Dermis blood vessel endothelial cell (primary cell): ENCODE measurements at regions not wholly inside any gene's neighbourhood (a gene's known extent, or its start where the extent isn't known, plus 50 kb on each side); places are given as distances from the start of the nearest gene placed in this dataset.
A peak's percentile ranks its signal among the peaks of the same experiment; 100 is the strongest.

Experiments used
- DNase-seq: peaks from one replicate; pipeline ENCODE4 v3.0.0; 2010

- DNase-seq: no peak
Measured at GRCh38 chr10:47053081-47053798, 142.0 kb downstream of the PTPN20 start.

GRCh38 chr10:47054974-47055373 lies 143.7 kb downstream of the PTPN20 start:
- no peak for DNase-seq

- DNase-seq: no peak
Measured at GRCh38 chr10:47055386-47056246, 144.4 kb downstream of the PTPN20 start.

GRCh38 chr10:47056247-47056510 lies 145.0 kb downstream of the PTPN20 start:
- DNase-seq: no peak

GRCh38 chr10:47057471-47057870 lies 146.2 kb downstream of the PTPN20 start:
- DNase-seq: no peak

- DNase-seq: no peak
Measured at GRCh38 chr10:47058032-47058702, 146.9 kb downstream of the PTPN20 start.

- DNase-seq: no peak
Measured at GRCh38 chr10:47058961-47059391, 147.7 kb downstream of the PTPN20 start.

GRCh38 chr10:47059606-47060311 lies 148.5 kb downstream of the PTPN20 start:
- no peak for DNase-seq

- DNase-seq: no peak
Measured at GRCh38 chr10:47060356-47060755, 149.1 kb downstream of the PTPN20 start.

- no peak for DNase-seq
Measured at GRCh38 chr10:47060993-47061500, 149.8 kb downstream of the PTPN20 start.

GRCh38 chr10:47061776-47062175 lies 150.5 kb downstream of the PTPN20 start:
- DNase-seq: no peak

GRCh38 chr10:47062441-47063200 lies 151.4 kb downstream of the PTPN20 start:
- DNase-seq: peak; percentile 4

- no peak for DNase-seq
Measured at GRCh38 chr10:47063858-47064257, 152.6 kb downstream of the PTPN20 start.

GRCh38 chr10:47065903-47066302 lies 154.7 kb downstream of the PTPN20 start:
- no peak for DNase-seq

- DNase-seq: no peak
Measured at GRCh38 chr10:47067949-47068940, 157.0 kb downstream of the PTPN20 start.

- no peak for DNase-seq
Measured at GRCh38 chr10:47070541-47070940, 159.3 kb downstream of the PTPN20 start.

GRCh38 chr10:47071891-47072290 lies 160.7 kb downstream of the PTPN20 start:
- no peak for DNase-seq

GRCh38 chr10:47073967-47074366 lies 162.7 kb downstream of the PTPN20 start:
- no peak for DNase-seq

GRCh38 chr10:47076949-47077361 lies 165.7 kb downstream of the PTPN20 start:
- peak; percentile 10 for DNase-seq

- no peak for DNase-seq
Measured at GRCh38 chr10:47077386-47077785, 166.2 kb downstream of the PTPN20 start.

GRCh38 chr10:47077941-47078340 lies 166.7 kb downstream of the PTPN20 start:
- DNase-seq: no peak
